HEK293 (cell line): ENCODE measurements at regions not wholly inside any gene's neighbourhood (a gene's known extent, or its start where the extent isn't known, plus 50 kb on each side); places are given as distances from the start of the nearest gene placed in this dataset.

Experiments
- ZNF777 ChIP-seq: fragments of 450-650 bp; formaldehyde crosslinking; IDR thresholded peaks from 2 replicates; pipeline ENCODE4 v1.5.1; 2017; ENCODE audit warnings: missing biosample characterization, missing genetic modification characterization, borderline replicate concordance
- TF ChIP-seq, protein P1 (sequence below): fragments of 450-650 bp; formaldehyde crosslinking; IDR thresholded peaks from 2 replicates; pipeline ENCODE4 v1.5.1; 2016; ENCODE audit warnings: missing biosample characterization, missing genetic modification characterization
- TF ChIP-seq, protein P2 (sequence below): IDR thresholded peaks from 2 replicates; pipeline ENCODE4 v1.6.1; 2011; ENCODE audit warnings: mild to moderate bottlenecking, low read depth, low read length, borderline replicate concordance

DNA sequence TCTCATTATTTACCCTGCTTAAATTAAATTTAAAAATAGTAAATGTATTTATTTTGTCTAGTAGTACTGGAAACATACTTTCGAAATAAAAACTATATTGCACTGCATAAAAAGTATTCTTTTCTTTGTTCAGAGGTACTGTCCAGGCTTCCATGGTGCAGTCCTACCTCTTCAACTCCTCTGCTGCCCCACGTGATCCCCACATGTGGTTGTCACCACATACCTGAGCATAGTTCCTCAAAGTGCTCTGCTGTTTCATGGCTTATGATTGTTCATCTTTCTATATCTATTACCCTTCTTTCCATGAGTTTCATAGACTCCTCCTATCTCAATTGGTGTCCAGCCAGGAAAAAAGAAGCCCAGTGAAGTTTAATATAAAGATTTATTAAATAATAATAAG lies 317.5 kb upstream of the OR4E1 start:
- no peak for TF ChIP-seq ZNF777 (tag by site-specific recombination)
- TF ChIP-seq, protein P1, sequence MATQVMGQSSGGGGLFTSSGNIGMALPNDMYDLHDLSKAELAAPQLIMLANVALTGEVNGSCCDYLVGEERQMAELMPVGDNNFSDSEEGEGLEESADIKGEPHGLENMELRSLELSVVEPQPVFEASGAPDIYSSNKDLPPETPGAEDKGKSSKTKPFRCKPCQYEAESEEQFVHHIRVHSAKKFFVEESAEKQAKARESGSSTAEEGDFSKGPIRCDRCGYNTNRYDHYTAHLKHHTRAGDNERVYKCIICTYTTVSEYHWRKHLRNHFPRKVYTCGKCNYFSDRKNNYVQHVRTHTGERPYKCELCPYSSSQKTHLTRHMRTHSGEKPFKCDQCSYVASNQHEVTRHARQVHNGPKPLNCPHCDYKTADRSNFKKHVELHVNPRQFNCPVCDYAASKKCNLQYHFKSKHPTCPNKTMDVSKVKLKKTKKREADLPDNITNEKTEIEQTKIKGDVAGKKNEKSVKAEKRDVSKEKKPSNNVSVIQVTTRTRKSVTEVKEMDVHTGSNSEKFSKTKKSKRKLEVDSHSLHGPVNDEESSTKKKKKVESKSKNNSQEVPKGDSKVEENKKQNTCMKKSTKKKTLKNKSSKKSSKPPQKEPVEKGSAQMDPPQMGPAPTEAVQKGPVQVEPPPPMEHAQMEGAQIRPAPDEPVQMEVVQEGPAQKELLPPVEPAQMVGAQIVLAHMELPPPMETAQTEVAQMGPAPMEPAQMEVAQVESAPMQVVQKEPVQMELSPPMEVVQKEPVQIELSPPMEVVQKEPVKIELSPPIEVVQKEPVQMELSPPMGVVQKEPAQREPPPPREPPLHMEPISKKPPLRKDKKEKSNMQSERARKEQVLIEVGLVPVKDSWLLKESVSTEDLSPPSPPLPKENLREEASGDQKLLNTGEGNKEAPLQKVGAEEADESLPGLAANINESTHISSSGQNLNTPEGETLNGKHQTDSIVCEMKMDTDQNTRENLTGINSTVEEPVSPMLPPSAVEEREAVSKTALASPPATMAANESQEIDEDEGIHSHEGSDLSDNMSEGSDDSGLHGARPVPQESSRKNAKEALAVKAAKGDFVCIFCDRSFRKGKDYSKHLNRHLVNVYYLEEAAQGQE (tag by site-specific recombination), result no peak
- TF ChIP-seq, protein P2, sequence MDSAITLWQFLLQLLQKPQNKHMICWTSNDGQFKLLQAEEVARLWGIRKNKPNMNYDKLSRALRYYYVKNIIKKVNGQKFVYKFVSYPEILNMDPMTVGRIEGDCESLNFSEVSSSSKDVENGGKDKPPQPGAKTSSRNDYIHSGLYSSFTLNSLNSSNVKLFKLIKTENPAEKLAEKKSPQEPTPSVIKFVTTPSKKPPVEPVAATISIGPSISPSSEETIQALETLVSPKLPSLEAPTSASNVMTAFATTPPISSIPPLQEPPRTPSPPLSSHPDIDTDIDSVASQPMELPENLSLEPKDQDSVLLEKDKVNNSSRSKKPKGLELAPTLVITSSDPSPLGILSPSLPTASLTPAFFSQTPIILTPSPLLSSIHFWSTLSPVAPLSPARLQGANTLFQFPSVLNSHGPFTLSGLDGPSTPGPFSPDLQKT, result no peak
